ENCODE measurements at regions not wholly inside any gene's neighbourhood (a gene's known extent, or its start where the extent isn't known, plus 50 kb on each side); places are given as distances from the start of the nearest gene placed in this dataset.

DNA sequence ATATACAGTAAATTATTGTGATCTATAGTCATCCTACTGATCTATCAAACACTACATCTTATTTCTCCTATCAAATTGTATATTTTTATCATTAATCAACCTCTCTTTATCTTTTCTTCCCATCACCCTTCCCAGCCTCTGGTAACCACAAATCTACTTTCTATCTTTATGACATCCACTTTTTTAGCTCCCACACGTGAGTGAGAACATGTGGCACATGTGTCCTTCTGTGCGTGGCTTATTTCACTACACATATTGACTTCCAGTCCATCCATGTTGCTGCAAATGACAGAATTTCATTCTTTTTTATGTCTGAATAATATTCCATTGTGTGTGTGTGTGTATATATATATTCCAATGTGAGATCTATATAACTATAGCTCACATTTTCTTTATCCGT is 67.8 kb upstream of the TBX5 start:
- TF ChIP-seq ZNF274 (IDR thresholded peaks at IDR 0.05; ENCODE audit: borderline replicate concordance, extremely low read depth, low read length) (no peak), NANOG (IDR thresholded peaks at IDR 0.05; ENCODE audit: insufficient read depth, low read depth, low read length, poor library complexity, severe bottlenecking) (no peak), POLR2A (IDR thresholded peaks at IDR 0.05; ENCODE audit: control extremely low read depth in 1 of 2, low read depth in 2 of 2, low read length in 2 of 2) (no peak), EZH2 (IDR thresholded peaks at IDR 0.05; ENCODE audit: low read depth, low read length, severe bottlenecking) (no peak), CHD2 (IDR thresholded peaks at IDR 0.05; ENCODE audit: low read length) (no peak), ASH2L (IDR thresholded peaks at IDR 0.05; ENCODE audit: low read length) (no peak), YY1 (IDR thresholded peaks at IDR 0.05; ENCODE audit: low read depth, low read length) (no peak)
- TF ChIP-seq, protein P1, sequence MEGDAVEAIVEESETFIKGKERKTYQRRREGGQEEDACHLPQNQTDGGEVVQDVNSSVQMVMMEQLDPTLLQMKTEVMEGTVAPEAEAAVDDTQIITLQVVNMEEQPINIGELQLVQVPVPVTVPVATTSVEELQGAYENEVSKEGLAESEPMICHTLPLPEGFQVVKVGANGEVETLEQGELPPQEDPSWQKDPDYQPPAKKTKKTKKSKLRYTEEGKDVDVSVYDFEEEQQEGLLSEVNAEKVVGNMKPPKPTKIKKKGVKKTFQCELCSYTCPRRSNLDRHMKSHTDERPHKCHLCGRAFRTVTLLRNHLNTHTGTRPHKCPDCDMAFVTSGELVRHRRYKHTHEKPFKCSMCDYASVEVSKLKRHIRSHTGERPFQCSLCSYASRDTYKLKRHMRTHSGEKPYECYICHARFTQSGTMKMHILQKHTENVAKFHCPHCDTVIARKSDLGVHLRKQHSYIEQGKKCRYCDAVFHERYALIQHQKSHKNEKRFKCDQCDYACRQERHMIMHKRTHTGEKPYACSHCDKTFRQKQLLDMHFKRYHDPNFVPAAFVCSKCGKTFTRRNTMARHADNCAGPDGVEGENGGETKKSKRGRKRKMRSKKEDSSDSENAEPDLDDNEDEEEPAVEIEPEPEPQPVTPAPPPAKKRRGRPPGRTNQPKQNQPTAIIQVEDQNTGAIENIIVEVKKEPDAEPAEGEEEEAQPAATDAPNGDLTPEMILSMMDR (IDR thresholded peaks at IDR 0.05; ENCODE audit: control extremely low read depth in 1 of 3, insufficient read depth in 1 of 3, low read depth in 1 of 3, low read length in 3 of 3) = no peak
- TF ChIP-seq, protein P2, sequence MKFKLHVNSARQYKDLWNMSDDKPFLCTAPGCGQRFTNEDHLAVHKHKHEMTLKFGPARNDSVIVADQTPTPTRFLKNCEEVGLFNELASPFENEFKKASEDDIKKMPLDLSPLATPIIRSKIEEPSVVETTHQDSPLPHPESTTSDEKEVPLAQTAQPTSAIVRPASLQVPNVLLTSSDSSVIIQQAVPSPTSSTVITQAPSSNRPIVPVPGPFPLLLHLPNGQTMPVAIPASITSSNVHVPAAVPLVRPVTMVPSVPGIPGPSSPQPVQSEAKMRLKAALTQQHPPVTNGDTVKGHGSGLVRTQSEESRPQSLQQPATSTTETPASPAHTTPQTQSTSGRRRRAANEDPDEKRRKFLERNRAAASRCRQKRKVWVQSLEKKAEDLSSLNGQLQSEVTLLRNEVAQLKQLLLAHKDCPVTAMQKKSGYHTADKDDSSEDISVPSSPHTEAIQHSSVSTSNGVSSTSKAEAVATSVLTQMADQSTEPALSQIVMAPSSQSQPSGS (IDR thresholded peaks at IDR 0.05; ENCODE audit: low read length) = no peak
